PC-9 (cell line): ENCODE measurements at regions not wholly inside any gene's neighbourhood (a gene's known extent, or its start where the extent isn't known, plus 50 kb on each side); places are given as distances from the start of the nearest gene placed in this dataset.

Experiments
- CTCF ChIP-seq: fragments of 200-600 bp; sonication (generic); conservative IDR thresholded peaks from 2 replicates; pipeline ENCODE4 v1.6.1; 2017; ENCODE audit warnings: mixed run types, antibody characterized with exemption, mild to moderate bottlenecking, moderate library complexity
- EZH2 ChIP-seq: fragments of 200-600 bp; sonication (generic); IDR thresholded peaks from 2 replicates; pipeline ENCODE4 v1.8.0; 2017; ENCODE audit warnings: antibody characterized with exemption, low read depth

GRCh38 chr12:16454481-16454880 lies 107.0 kb downstream of the MGST1 start:
- TF ChIP-seq CTCF (no peak), EZH2 (no peak)
